Panc1 (cell line): ENCODE measurements at regions not wholly inside any gene's neighbourhood (a gene's known extent, or its start where the extent isn't known, plus 50 kb on each side); places are given as distances from the start of the nearest gene placed in this dataset.

Experiments used
- ATAC-seq: fragments of 200-7000 bp; cut with Tn5 transposase; 2 replicates; pipeline ENCODE4 v1.9.1; 2020; ENCODE audit warnings: mild to moderate bottlenecking, moderate library complexity
- BruUV-seq: library from RNA; stranded (reverse); fragments of 400-500 nt; replicated peaks from 2 replicates; lab custom pipeline; 2021; lab: Mats Ljungman, UMichigan
- CTCF ChIA-PET: fragments of 300-600 bp; sonication (Branson Sonifier 250); formaldehyde crosslinking; loops from one replicate; lab custom pipeline; 2022; ENCODE audit warnings: antibody characterized with exemption; lab: Charles Lee
- POLR2A ChIA-PET: fragments of 300-600 bp; sonication (Branson Sonifier 250); formaldehyde crosslinking; loops from one replicate; lab custom pipeline; 2022; ENCODE audit warnings: antibody characterized with exemption; lab: Charles Lee
- DNase-seq: peaks from one replicate; pipeline ENCODE4 v3.0.0-alpha.2; 2010; ENCODE audit warnings: low read depth, low spot score
- H3K27ac ChIP-seq: 2 replicates; pipeline ENCODE4 v1.5.1; 2011; ENCODE audit warnings: mild to moderate bottlenecking, low read length, inconsistent platforms
- H3K27me3 ChIP-seq: fragments of 200-500 bp; sonication (Bioruptor generic); 2 replicates; pipeline ENCODE4 v1.6.0; 2014; ENCODE audit warnings: low read length, inconsistent platforms; ENCODE audit not compliant: control insufficient read depth, insufficient read depth
- H3K36me3 ChIP-seq: fragments of 200-500 bp; sonication (Bioruptor generic); 2 replicates; pipeline ENCODE4 v1.5.1; 2014; ENCODE audit warnings: inconsistent platforms, mild to moderate bottlenecking, low read length, moderate library complexity; ENCODE audit not compliant: control insufficient read depth, insufficient read depth
- H3K4me1 ChIP-seq: 2 replicates; pipeline ENCODE4 v1.5.1; 2011; ENCODE audit warnings: inconsistent platforms, mild to moderate bottlenecking, low read length, moderate library complexity; ENCODE audit not compliant: control insufficient read depth, insufficient read depth
- H3K4me3 ChIP-seq, 2 experiments: 2 replicates each; pipeline ENCODE4 v1.5.1; 2011 to 2012; ENCODE audit warnings: low read depth in 2 of 2, low read length in 2 of 2, mild to moderate bottlenecking in 2 of 2, inconsistent platforms in 1 of 2, moderate library complexity in 1 of 2
- H3K9me3 ChIP-seq: fragments of 200-500 bp; sonication (Bioruptor generic); 2 replicates; pipeline ENCODE4 v1.5.1; 2014; ENCODE audit warnings: low read depth, mild to moderate bottlenecking, inconsistent platforms, low read length, moderate library complexity; ENCODE audit not compliant: control insufficient read depth, insufficient read depth
- CTCF ChIP-seq: fragments of 450-650 bp; IDR thresholded peaks from 2 replicates; pipeline ENCODE4 v1.5.1; 2017; ENCODE audit warnings: mild to moderate bottlenecking
- POLR2AphosphoS5 ChIP-seq: IDR thresholded peaks from 2 replicates; pipeline ENCODE4 v1.6.1; 2012; ENCODE audit warnings: mild to moderate bottlenecking, low read depth, low read length, moderate library complexity
- SIN3A ChIP-seq: IDR thresholded peaks from 2 replicates; pipeline ENCODE4 v1.6.1; 2012; ENCODE audit warnings: low read depth, mild to moderate bottlenecking, low read length, moderate library complexity, borderline replicate concordance; ENCODE audit not compliant: insufficient read depth
- TCF7L2 ChIP-seq: IDR thresholded peaks from 2 replicates; pipeline ENCODE4 v1.6.1; 2011; ENCODE audit warnings: mild to moderate bottlenecking, low read depth, low read length, inconsistent platforms
- in situ Hi-C: cut with HindIII; loops from 2 replicates; pipeline ENCODE4 v1.10.0; 2016; ENCODE audit warnings: low sequenced_read_pairs, low pct_unique_long_range_greater_than_20kb
- intact Hi-C: fragments of 100-400 bp; cut with micrococcal nuclease; formaldehyde crosslinking; loops from one replicate; pipeline ENCODE4 v1.10.0; 2022; ENCODE audit not compliant: unreplicated experiment
- TF ChIP-seq, protein P1 (sequence below), 2 experiments: IDR thresholded peaks; 2 replicates each; pipeline ENCODE4 v1.6.1; 2011 to 2012; ENCODE audit warnings: low read depth in 2 of 2, control low read depth in 1 of 2, low read length in 1 of 2, mild to moderate bottlenecking in 1 of 2, moderate library complexity in 1 of 2; ENCODE audit not compliant: insufficient read depth in 1 of 2

- no TSS peak for BruUV-seq
- no peak overlapping the region for H3K4me3 ChIP-seq
These were observed 274.5 kb upstream of the PPP2R2D start for GRCh38 chr10:131626274-131626673.

GRCh38 chr10:131629026-131629770, 271.6 kb upstream of the PPP2R2D start:
- Histone ChIP-seq H3K27me3 (no peaks in the 10 kb centered on the region), H3K4me1 (no peaks in the 10 kb centered on the region), H3K4me3 (no peak overlapping the region), H3K27ac (no peak overlapping the region), H3K9me3 (peaks cover 7% of the 10 kb centered on the region; the same call in 1 of the 2 replicates), H3K36me3 (no peaks in the 10 kb centered on the region)
- POLR2A ChIA-PET = no interaction called here
- CTCF ChIA-PET = no interaction called here
- DNase-seq (no peak), ATAC-seq (no peak)
- no TSS peak for BruUV-seq
- intact Hi-C loops = no loop called here
- TF ChIP-seq SIN3A (no peak), POLR2AphosphoS5 (no peak), TCF7L2 (no peak), CTCF (no peak)
- TF ChIP-seq, protein P1, sequence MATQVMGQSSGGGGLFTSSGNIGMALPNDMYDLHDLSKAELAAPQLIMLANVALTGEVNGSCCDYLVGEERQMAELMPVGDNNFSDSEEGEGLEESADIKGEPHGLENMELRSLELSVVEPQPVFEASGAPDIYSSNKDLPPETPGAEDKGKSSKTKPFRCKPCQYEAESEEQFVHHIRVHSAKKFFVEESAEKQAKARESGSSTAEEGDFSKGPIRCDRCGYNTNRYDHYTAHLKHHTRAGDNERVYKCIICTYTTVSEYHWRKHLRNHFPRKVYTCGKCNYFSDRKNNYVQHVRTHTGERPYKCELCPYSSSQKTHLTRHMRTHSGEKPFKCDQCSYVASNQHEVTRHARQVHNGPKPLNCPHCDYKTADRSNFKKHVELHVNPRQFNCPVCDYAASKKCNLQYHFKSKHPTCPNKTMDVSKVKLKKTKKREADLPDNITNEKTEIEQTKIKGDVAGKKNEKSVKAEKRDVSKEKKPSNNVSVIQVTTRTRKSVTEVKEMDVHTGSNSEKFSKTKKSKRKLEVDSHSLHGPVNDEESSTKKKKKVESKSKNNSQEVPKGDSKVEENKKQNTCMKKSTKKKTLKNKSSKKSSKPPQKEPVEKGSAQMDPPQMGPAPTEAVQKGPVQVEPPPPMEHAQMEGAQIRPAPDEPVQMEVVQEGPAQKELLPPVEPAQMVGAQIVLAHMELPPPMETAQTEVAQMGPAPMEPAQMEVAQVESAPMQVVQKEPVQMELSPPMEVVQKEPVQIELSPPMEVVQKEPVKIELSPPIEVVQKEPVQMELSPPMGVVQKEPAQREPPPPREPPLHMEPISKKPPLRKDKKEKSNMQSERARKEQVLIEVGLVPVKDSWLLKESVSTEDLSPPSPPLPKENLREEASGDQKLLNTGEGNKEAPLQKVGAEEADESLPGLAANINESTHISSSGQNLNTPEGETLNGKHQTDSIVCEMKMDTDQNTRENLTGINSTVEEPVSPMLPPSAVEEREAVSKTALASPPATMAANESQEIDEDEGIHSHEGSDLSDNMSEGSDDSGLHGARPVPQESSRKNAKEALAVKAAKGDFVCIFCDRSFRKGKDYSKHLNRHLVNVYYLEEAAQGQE (IDR thresholded peaks at IDR 0.05; ENCODE audit: insufficient read depth in 1 of 2, low read depth in 2 of 2, low read length in 1 of 2) = no peak
- in situ Hi-C loops = no loop called here

More at GRCh38 chr10:131626274-131626673, 274.5 kb upstream of the PPP2R2D start:
- no peak for ATAC-seq
- H3K4me1 ChIP-seq = no peaks in the 10 kb centered on the region
- ChIA-PET POLR2A (no interaction called here), CTCF (no interaction called here)
- in situ Hi-C loops = no loop called here
- intact Hi-C loops = no loop called here
- H3K27me3 ChIP-seq = no peaks in the 10 kb centered on the region
- H3K36me3 ChIP-seq = no peaks in the 10 kb centered on the region
- no peaks in the 10 kb centered on the region for H3K9me3 ChIP-seq
- no peak for TF ChIP-seq POLR2AphosphoS5
- TF ChIP-seq, protein P1 (IDR thresholded peaks at IDR 0.05; ENCODE audit: insufficient read depth in 1 of 2, low read depth in 2 of 2, low read length in 1 of 2) = no peak
- no peak for TF ChIP-seq TCF7L2
- no peak for TF ChIP-seq SIN3A
- no peak for TF ChIP-seq CTCF
- DNase-seq = no peak
- H3K27ac ChIP-seq = no peak overlapping the region
